Upper lobe of left lung (tissue), 6 donors: ENCODE measurements at regions not wholly inside any gene's neighbourhood (a gene's known extent, or its start where the extent isn't known, plus 50 kb on each side); places are given as distances from the start of the nearest gene placed in this dataset.

ENCODE experiments used
- ATAC-seq, 2 donors: fragments of 200-7000 bp; cut with Tn5 transposase; one replicate each; pipeline ENCODE4 v1.9.1; 2022; ENCODE audit warnings: mild to moderate bottlenecking in 2 of 2, moderate library complexity in 2 of 2; ENCODE audit not compliant: low FRiP score in 2 of 2
- DNase-seq, 2 donors: peaks; one replicate each; pipeline ENCODE4 v3.0.0-alpha.2; 2019 to 2020
- H3K27ac ChIP-seq, 4 donors: fragments of 200-600 bp; sonication (generic); one replicate each; pipeline ENCODE4 v1.5.1; 2016 to 2019
- H3K27me3 ChIP-seq, 4 donors: fragments of 200-600 bp; sonication (generic); one replicate each; pipeline ENCODE4 v1.5.1; 2017 to 2019
- H3K36me3 ChIP-seq, 4 donors: fragments of 200-600 bp; sonication (generic); one replicate each; pipeline ENCODE4 v1.5.1; 2016 to 2019
- H3K4me1 ChIP-seq, 4 donors: fragments of 200-600 bp; sonication (generic); one replicate each; pipeline ENCODE4 v1.5.1; 2018 to 2019
- H3K4me3 ChIP-seq, 4 donors: fragments of 200-600 bp; sonication (generic); one replicate each; pipeline ENCODE4 v1.5.1; 2017 to 2019; ENCODE audit warnings: mild to moderate bottlenecking in 2 of 4, moderate library complexity in 1 of 4
- H3K9me3 ChIP-seq, 4 donors: fragments of 200-600 bp; sonication (generic); one replicate each; pipeline ENCODE4 v1.5.1; 2018 to 2019
- EP300 ChIP-seq, 4 donors: sonication (generic); formaldehyde crosslinking; IDR thresholded peaks; one replicate each; pipeline ENCODE4 v1.5.1; 2017; ENCODE audit warnings: antibody characterized with exemption in 4 of 4, control low read depth in 2 of 4
- POLR2A ChIP-seq, 4 donors: fragments of 450-650 bp; IDR thresholded peaks; one replicate each; pipeline ENCODE4 v1.5.1; 2016 to 2017; ENCODE audit warnings: antibody characterized with exemption in 4 of 4, mild to moderate bottlenecking in 2 of 4
- POLR2AphosphoS5 ChIP-seq, 2 donors: sonication (generic); formaldehyde crosslinking; IDR thresholded peaks; one replicate each; pipeline ENCODE4 v1.5.1; 2017; ENCODE audit warnings: antibody characterized with exemption in 2 of 2
- WGBS, 2 donors: methylation state at CpG; one replicate each; pipeline ENCODE4 v1.1.5; 2017 to 2018; 5-methylcytosine and 5-hydroxymethylcytosine counted together
- TF ChIP-seq, protein P1 (sequence below), 6 experiments: fragments of 450-650 bp in 4 of 6; fragments of 200-600 bp in 2 of 6; sonication (generic) in 2 of 6; IDR thresholded peaks; one replicate each; pipeline ENCODE4 v1.5.1; 2016 to 2019; ENCODE audit warnings: antibody characterized with exemption in 6 of 6
- donor health status: DM: no; HTN: no; CAD: no; lungs with moderate emphysema.
- donor health status: DM: no; HTN: yes; CAD: no; lungs with severe emphysema.

GRCh38 chr12:78420991-78421390 lies 443.6 kb upstream of the SYT1 start:
- ATAC-seq: no peak
- H3K4me3 ChIP-seq: no peak overlapping the region
- no peaks in the 10 kb centered on the region for H3K36me3 ChIP-seq
- no peak overlapping the region for H3K27ac ChIP-seq
- TF ChIP-seq EP300 (IDR thresholded peaks at IDR 0.05): no peak
- no peak for TF ChIP-seq POLR2A (IDR thresholded peaks at IDR 0.05)
- TF ChIP-seq, protein P1, sequence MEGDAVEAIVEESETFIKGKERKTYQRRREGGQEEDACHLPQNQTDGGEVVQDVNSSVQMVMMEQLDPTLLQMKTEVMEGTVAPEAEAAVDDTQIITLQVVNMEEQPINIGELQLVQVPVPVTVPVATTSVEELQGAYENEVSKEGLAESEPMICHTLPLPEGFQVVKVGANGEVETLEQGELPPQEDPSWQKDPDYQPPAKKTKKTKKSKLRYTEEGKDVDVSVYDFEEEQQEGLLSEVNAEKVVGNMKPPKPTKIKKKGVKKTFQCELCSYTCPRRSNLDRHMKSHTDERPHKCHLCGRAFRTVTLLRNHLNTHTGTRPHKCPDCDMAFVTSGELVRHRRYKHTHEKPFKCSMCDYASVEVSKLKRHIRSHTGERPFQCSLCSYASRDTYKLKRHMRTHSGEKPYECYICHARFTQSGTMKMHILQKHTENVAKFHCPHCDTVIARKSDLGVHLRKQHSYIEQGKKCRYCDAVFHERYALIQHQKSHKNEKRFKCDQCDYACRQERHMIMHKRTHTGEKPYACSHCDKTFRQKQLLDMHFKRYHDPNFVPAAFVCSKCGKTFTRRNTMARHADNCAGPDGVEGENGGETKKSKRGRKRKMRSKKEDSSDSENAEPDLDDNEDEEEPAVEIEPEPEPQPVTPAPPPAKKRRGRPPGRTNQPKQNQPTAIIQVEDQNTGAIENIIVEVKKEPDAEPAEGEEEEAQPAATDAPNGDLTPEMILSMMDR (IDR thresholded peaks at IDR 0.05): no peak
- no peak for TF ChIP-seq POLR2AphosphoS5 (IDR thresholded peaks at IDR 0.05)
- H3K27me3 ChIP-seq: no peaks in the 10 kb centered on the region
- DNase-seq: no peak
- WGBS, 2 donors: 75 to 86% methylated on average over 4 of the region's 4 CpGs
- H3K9me3 ChIP-seq: no peaks in the 10 kb centered on the region
- no peaks in the 10 kb centered on the region for H3K4me1 ChIP-seq

DNA sequence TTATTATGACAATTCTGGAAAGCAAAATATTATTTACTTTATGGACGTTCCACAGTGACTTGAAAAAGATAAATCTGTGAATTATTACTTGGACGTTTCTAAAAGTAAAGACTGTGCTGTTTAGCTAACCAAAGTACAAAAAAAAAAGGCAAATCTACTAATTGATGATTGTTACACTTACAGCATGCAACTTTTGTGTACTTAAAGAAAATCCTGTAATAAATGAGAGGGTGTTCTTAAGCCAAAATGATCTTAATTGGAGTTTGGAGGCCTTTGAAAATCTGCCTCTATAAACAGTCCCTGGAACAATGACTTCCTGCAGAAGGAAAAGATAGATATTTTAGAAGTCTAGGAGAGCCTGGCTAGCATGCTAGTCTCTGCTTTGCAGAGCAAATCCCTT lies 434.0 kb upstream of the SYT1 start:
- Histone ChIP-seq H3K27ac (no peak overlapping the region), H3K36me3 (no peaks in the 10 kb centered on the region), H3K9me3 (no peaks in the 10 kb centered on the region), H3K27me3 (no peaks in the 10 kb centered on the region), H3K4me1 (no peaks in the 10 kb centered on the region), H3K4me3 (no peak overlapping the region)
- no peak for DNase-seq
- no peak for ATAC-seq
- 19 to 29% methylated on average over 2 of the region's 2 CpGs for WGBS, 2 donors
- TF ChIP-seq POLR2A (IDR thresholded peaks at IDR 0.05) (no peak), EP300 (IDR thresholded peaks at IDR 0.05) (no peak), POLR2AphosphoS5 (IDR thresholded peaks at IDR 0.05) (no peak)
- TF ChIP-seq, protein P1 (IDR thresholded peaks at IDR 0.05): no peak

- Histone ChIP-seq H3K9me3 (no peaks in the 10 kb centered on the region), H3K4me1 (no peaks in the 10 kb centered on the region), H3K27me3 (no peaks in the 10 kb centered on the region), H3K4me3 (no peak overlapping the region), H3K27ac (no peak overlapping the region), H3K36me3 (no peaks in the 10 kb centered on the region)
- TF ChIP-seq EP300 (IDR thresholded peaks at IDR 0.05): no peak
- no peak for TF ChIP-seq POLR2AphosphoS5 (IDR thresholded peaks at IDR 0.05)
- no peak for TF ChIP-seq POLR2A (IDR thresholded peaks at IDR 0.05)
- TF ChIP-seq, protein P1 (IDR thresholded peaks at IDR 0.05): no peak
- no peak for ATAC-seq
- no peak for DNase-seq
These were observed 432.6 kb upstream of the SYT1 start for GRCh38 chr12:78431931-78432330.

DNA sequence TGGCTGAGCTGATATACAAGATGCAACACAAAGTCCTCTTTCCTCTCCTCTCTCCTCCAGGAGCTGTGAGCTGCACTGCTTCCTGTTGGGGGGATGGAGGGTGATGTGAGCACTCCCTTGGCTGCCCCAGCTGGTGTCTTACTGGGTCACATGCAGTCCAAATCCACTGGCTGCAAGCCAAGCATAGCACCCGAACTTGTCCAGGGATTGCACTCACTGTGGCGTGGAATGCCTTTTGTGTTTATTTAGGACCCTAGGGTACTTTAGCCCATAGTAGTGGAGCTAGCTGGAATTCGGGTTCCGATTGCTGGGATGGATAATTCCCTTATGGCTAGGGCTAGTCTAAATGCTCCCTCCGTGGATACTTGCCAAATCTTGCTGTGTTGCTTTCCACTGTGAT lies 424.9 kb upstream of the SYT1 start:
- DNase-seq: no peak
- TF ChIP-seq, protein P1 (IDR thresholded peaks at IDR 0.05): no peak
- TF ChIP-seq EP300 (IDR thresholded peaks at IDR 0.05) (no peak), POLR2A (IDR thresholded peaks at IDR 0.05) (no peak), POLR2AphosphoS5 (IDR thresholded peaks at IDR 0.05) (no peak)
- Histone ChIP-seq H3K4me1 (no peaks in the 10 kb centered on the region), H3K4me3 (no peak overlapping the region), H3K27ac (no peak overlapping the region), H3K27me3 (no peaks in the 10 kb centered on the region), H3K36me3 (no peaks in the 10 kb centered on the region), H3K9me3 (no peaks in the 10 kb centered on the region)
- WGBS, 2 donors: 71% methylated on average over 5 of the region's 5 CpGs; no CpG with 5 or more reads in 1 of the 2 donors
- ATAC-seq: no peak

DNA sequence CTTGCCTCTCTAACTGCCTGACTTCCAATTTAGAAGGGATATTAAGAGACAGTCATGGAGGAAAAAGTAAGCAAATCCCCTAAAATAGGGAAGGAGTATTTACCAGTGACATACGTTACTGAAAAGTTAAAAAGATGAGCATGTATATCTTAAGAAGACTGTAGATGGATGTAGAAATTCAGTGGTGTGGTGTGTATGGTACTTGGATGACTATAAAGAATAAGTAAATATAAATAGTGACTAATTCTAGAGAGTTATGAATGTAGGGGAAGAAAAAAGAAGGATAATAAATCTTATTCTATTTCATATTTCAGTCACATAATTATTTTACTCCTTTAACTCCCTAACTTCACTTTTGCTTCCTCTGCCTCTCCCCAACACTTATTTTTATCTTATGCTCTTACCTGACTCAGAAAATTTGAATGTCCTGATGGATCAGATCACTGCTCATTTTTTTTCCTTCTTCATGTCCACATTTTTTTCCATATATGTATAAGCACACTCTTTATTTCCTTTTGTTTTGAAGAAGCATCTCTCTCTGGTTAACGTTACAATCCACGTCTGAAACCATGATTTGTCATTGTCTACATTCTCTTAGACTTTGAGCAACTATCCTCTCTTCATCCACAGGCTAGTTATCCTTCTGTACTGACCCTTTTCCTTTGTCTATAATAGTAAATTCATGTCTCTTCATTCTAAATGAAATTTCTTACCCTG lies 422.7 kb upstream of the SYT1 start:
- H3K4me1 ChIP-seq: no peaks in the 10 kb centered on the region
- H3K27ac ChIP-seq: no peak overlapping the region
- no peaks in the 10 kb centered on the region for H3K36me3 ChIP-seq
- H3K27me3 ChIP-seq: no peaks in the 10 kb centered on the region
- 46 to 55% methylated on average over 3 of the region's 3 CpGs for WGBS, 2 donors
- ATAC-seq (no peak), DNase-seq (no peak)
- no peak overlapping the region for H3K4me3 ChIP-seq
- TF ChIP-seq, protein P1 (IDR thresholded peaks at IDR 0.05): no peak
- TF ChIP-seq POLR2A (IDR thresholded peaks at IDR 0.05): no peak
- TF ChIP-seq EP300 (IDR thresholded peaks at IDR 0.05): no peak
- no peak for TF ChIP-seq POLR2AphosphoS5 (IDR thresholded peaks at IDR 0.05)
- H3K9me3 ChIP-seq: no peaks in the 10 kb centered on the region
